HT1080 (cell line): ENCODE measurements at regions not wholly inside any gene's neighbourhood (a gene's known extent, or its start where the extent isn't known, plus 50 kb on each side); places are given as distances from the start of the nearest gene placed in this dataset.

Experiments used
- DNase-seq: peaks from one replicate; pipeline ENCODE4 v3.0.0-alpha.2; 2015; ENCODE audit warnings: low read depth

DNA sequence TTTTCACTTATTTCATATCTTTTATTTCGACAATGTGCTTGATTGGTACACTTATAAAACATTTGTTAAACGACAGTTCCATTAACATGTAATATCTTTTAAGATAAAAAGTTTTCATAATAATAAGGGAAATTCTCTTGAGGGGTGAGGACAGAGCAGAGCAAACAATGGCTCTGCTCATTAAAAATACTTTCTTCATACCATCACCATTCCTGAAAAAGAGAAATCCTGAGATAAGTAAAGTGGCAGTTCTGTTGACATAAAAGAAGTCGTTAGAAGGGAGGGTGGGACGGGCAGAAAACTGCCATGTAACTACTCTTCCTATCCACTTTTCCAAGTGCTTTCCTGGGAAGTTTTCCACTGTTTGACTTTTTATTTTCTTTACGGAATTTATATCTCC, 193.6 kb upstream of the CEP162 start:
- no peak for DNase-seq

DNA sequence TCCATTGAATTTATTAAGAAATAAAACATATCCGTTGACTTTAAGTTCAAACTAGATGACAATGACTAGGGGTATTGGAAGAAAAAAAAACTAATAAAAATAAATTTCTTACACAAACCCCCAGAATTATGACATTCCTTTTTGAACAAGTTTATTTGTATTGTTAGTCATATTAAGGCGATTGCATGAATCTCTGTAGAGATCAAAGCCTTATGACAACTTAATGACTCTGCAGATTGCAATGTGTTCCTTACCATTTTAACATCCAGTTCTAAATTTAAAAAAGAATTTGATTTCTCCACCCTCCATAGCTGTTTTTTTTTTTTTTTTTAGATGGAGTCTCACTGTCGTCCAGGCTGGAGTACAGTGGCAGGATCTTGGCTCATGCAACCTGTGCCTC, 189.8 kb upstream of the CEP162 start:
- DNase-seq: peak; percentile 40

DNA sequence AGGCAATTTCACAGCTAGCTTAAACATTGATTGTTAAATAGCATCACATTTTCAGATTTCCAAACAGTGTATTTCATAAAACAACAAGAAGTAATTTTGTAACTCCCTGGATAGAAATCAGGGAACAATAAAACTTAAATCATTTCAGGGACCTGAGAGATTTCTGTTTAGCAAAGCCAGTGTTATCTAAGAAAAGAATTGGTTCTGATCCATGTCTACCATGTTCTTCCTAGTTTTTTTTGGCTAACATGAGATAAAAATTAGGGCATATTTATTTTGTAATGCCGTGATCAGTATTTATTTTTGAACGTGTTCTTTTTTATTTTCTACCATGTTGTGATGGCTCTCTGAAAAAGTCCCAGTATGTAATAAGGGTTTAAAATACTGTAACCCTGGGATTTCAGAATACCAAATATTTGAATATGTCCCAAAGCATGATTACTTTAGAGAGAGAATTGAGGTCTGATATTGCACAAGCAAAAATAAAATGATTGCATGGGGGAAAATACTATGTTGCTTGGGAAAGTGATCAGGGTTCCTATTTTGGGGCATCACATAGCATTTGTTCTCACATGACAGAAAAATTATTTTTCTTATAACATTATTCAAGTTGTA, 188.7 kb upstream of the CEP162 start:
- no peak for DNase-seq

GRCh38 chr6:84415517-84415916, 188.1 kb upstream of the CEP162 start:
- DNase-seq: no peak

GRCh38 chr6:84415068-84415467, 187.6 kb upstream of the CEP162 start:
- no peak for DNase-seq

DNA sequence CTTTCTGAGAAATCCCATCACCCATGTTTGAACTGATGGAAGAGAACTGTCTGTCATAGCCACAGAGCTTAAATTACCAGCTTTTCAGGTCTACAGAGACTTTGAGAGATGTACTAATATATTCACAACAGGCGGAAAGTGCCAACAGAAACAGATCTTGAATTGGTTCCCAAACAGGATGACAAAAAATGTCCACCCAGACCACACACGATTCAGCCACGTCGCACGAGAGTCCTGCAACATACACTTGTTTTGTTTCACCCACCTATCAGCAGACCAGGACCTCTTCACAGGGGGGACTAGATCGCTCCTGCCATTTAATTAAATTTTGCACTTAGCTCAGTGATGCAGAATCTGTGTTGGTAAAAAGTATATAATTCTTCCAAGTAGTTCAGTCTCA, 187.1 kb upstream of the CEP162 start:
- no peak for DNase-seq

DNA sequence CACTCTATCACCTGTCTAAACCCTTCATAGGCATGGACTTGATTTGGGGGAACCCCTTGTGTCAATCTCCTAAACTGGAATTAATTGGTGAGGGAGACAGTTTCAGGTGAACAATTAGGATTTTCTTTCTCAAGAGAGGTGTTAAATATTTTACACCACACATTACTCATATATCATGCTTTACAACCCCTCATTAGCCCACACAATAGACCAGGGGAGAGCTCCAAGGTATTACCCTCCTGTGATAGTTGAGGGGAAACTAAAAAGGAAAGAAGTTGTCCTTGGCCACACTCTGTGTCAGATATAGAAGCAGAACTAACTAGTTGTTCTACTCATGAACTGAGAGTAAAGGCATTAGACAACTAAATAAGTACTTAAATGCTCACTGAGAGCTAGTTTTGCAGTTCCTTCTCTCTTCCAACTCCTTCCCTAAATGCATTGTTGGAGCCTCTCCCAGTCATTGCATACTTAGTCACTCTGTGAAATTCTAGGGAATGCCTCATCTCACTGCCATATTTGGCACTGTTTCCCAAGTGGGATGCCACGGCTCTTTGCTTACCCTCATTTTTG, 183.7 kb upstream of the CEP162 start:
- peak; percentile 49 for DNase-seq

- DNase-seq: no peak
These were observed 182.5 kb upstream of the CEP162 start for GRCh38 chr6:84409911-84410310.

DNA sequence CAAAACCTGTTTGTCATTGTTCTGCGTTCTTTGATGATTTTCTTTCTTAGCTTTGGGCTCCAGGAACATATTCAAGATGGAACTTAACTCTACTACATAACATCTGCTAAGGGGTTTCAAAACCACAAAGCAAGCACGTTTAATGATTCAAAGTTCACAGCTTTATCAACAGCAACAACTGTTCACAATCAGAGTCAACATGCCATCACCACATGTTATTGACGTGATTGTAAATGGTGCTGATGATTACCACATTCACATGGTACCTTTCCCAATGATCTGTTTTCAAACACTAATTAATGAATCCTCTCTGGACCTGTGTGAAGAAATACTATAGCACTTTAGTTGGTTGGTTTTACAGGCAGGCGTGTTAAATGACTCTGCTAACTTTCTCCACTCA, 180.6 kb upstream of the CEP162 start:
- DNase-seq: no peak

DNA sequence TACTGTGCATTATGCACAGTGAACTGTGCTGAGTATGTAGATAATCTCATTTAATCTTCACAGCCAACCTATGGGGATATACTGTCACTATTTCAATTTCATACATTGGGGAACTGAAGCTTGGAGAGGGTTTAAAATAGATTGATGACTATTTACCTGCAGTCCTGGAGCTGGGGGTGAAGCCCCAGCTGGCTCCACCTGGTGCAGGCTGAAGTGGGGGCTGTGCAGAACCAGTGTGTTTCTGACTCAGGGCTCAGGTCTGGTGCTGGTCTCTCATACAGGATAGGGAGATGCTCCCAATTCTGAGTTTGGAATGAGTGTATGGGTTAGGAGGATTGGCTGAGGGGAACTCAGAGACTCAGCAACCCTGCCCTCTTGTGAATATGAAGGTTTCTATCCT, 176.1 kb upstream of the CEP162 start:
- DNase-seq: no peak

GRCh38 chr6:84399003-84399402, 171.6 kb upstream of the CEP162 start:
- no peak for DNase-seq

- DNase-seq: no peak
These were observed 164.8 kb upstream of the CEP162 start for GRCh38 chr6:84392261-84392660.

DNA sequence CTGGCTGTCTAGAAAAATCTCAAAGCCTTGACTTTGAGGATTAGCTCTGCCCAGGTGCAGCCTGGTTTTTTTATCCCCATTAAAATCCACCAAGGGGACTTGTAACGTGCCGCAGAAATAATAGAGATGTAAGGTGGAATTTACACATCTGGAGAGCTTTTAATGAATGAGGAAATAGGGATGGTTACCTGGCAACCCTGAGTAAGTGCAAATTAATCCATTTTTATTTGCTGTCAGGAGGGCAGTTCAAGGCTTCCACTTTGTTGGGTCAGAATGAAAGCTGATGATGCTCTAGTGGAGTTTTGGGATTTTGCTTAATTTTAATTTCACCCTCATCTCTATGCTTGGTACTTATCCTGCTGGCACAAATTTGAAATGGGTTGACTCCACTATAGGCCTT, 163.4 kb upstream of the CEP162 start:
- no peak for DNase-seq

- no peak for DNase-seq
These were observed 162.9 kb upstream of the CEP162 start for GRCh38 chr6:84390334-84390733.

DNA sequence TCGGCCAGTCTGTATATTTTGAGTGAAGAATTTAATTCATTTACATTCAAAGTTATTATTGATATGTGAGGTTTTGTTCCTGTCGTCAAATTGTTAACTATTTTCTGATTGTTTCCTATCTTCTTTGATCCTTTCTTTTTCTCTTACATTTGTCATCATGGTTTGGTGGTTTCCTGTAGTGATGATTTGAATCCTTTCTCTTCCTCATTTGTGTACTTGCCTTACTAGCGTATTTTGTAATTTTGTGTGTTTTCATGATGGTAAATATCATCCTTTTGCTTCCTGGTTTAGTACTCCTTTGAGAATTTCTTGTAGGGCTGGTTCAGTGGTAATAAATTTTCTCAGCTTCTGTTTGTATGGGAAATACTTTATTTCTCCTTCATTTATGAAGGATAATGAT, 151.7 kb upstream of the CEP162 start:
- no peak for DNase-seq

DNA sequence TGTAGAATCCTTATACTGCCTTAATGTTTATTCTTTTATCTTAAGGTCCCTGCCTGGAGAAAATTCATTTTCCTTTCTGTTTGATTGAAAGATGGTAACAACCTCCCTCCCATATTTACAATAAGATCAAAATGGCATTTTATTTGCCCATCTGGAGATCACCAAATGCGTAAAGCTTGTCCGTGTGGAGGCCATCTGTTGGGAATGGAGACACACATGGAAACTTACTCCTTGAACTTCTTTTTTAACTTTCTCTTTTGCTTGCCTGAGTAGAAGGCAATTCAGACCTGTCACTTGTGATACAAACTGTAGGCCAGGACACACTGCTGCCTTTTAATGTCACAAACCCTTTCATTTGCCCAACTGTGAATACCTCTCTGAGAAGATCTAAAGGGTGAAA, 144.8 kb upstream of the CEP162 start:
- DNase-seq: no peak

DNA sequence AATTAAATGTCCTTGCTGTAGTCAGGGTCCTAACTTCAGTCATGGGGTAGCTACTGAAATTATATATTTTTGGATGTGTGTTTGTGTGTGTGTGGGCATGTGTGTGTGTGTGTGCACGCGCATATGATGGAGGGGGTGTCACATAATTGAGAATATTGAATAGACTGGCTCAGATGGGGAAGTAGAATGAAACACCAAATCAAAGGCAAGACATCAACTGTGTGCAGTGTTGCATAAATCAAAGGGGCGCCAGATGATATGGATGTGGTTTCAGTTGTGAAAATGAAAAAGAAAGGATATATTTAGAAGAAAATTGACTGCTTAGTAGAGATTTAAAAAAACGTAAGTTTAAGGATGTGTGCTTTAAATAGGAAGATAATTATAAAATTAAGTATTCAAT, 144.2 kb upstream of the CEP162 start:
- DNase-seq: no peak

DNA sequence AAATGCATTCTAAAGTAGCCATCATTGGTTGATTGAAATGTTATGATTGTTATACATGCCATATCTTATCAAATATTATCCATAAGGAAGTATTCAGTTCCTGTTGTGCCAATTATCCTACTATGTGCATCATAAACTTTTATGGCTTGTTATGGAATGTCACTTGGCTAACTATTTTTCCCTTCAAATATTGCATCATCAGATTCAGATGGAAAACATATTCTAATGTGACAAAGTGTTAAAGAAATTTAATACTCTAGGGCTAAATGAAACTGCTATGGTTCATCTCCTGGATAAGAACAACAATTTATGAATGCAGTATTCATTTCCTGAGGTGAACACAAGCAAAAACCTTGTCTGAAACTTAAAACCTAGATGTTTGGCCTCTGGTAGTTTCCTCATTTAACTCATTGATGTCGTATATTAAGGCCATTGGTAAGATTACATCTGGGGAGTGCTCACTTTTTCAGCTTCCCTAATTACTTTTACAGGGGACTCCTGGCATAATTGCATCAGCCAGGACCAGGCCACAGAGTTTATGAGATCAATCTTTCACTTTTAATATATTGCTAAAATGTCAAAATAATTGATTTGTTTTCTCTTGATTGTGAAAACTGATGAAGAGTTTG, 134.9 kb upstream of the CEP162 start:
- no peak for DNase-seq

- no peak for DNase-seq
These were observed 134.1 kb upstream of the CEP162 start for GRCh38 chr6:84361372-84362192.

- DNase-seq: no peak
These were observed 132.6 kb upstream of the CEP162 start for GRCh38 chr6:84360039-84360438.

DNA sequence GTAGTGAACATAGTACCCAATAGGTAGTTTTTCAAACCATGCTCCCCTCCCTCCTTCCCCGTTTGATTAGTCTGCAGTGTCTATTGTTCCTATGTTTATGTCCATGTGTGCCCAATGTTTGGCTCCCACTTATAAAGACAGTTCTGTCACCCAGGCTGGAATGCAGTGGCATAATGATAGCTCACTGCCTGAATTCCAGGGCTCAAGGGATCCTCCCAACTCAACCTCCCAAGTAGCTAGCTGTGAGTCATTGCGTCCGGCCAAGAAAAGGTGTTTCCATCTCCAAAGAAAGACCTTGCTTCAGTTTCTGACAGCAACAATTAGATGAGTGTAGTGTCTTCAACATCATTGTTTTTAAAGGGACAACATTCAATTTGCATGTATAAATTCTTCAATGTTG, 131.1 kb upstream of the CEP162 start:
- peak; percentile 65 for DNase-seq

DNA sequence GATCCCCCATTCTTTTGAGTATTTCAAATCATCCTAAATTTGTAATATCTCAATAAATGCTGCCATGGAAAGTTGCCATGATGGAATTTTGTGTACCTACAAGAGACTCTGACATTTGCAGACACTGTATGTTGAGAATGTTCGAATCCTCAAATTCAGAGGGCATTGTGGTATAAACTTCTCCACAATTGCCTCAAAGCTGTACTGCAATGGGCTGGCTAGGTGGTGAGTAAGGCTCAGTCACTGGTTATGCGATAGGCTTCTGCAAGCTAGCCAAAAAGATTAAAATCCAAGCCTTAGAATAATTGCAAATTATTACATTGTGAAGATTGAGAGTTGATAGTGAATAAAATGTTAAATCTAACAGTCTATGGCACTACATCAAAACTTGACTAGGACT, 130.2 kb upstream of the CEP162 start:
- no peak for DNase-seq
